Fibroblast of skin of abdomen (primary cell): ENCODE measurements at regions not wholly inside any gene's neighbourhood (a gene's known extent, or its start where the extent isn't known, plus 50 kb on each side); places are given as distances from the start of the nearest gene placed in this dataset.

ENCODE experiments used
- DNase-seq: peaks from one replicate; pipeline ENCODE4 v3.0.0-alpha.2; 2013

- DNase-seq: peak; percentile 59
Measured at GRCh38 chr3:187975561-187976364, 178.2 kb upstream of the LPP start.

- DNase-seq: no peak
Measured at GRCh38 chr3:187976365-187976900, 177.5 kb upstream of the LPP start.

GRCh38 chr3:187977659-187978058 is 176.3 kb upstream of the LPP start:
- DNase-seq: no peak

GRCh38 chr3:187978433-187979011 is 175.4 kb upstream of the LPP start:
- DNase-seq: no peak

- no peak for DNase-seq
Measured at GRCh38 chr3:187979564-187979963, 174.4 kb upstream of the LPP start.

GRCh38 chr3:187980861-187981260 is 173.1 kb upstream of the LPP start:
- DNase-seq: no peak

GRCh38 chr3:187982142-187982541 is 171.8 kb upstream of the LPP start:
- DNase-seq: no peak

- DNase-seq: no peak
Measured at GRCh38 chr3:187983484-187984124, 170.4 kb upstream of the LPP start.

- peak; percentile 52 for DNase-seq
Measured at GRCh38 chr3:187985647-187986046, 168.3 kb upstream of the LPP start.

- peak; percentile 95 for DNase-seq
Measured at GRCh38 chr3:187986514-187986934, 167.4 kb upstream of the LPP start.

- no peak for DNase-seq
Measured at GRCh38 chr3:187987187-187987586, 166.8 kb upstream of the LPP start.

GRCh38 chr3:187987924-187988323 is 166.0 kb upstream of the LPP start:
- no peak for DNase-seq

- DNase-seq: peak; percentile 27
Measured at GRCh38 chr3:187989575-187990153, 164.3 kb upstream of the LPP start.

GRCh38 chr3:187992609-187993008 is 161.3 kb upstream of the LPP start:
- DNase-seq: peak; percentile 37

- DNase-seq: peak; percentile 94
Measured at GRCh38 chr3:187994221-187995042, 159.5 kb upstream of the LPP start.

- DNase-seq: no peak
Measured at GRCh38 chr3:187995043-187995400, 158.9 kb upstream of the LPP start.

GRCh38 chr3:187995667-187996066 is 158.3 kb upstream of the LPP start:
- DNase-seq: peak; percentile 21

- DNase-seq: no peak
Measured at GRCh38 chr3:187996609-187997008, 157.3 kb upstream of the LPP start.

- peak; percentile 65 for DNase-seq
Measured at GRCh38 chr3:187997490-187997889, 156.5 kb upstream of the LPP start.

GRCh38 chr3:187997946-187998561 is 155.9 kb upstream of the LPP start:
- DNase-seq: no peak

GRCh38 chr3:187998611-187999010 is 155.3 kb upstream of the LPP start:
- no peak for DNase-seq

GRCh38 chr3:187999821-188000220 is 154.1 kb upstream of the LPP start:
- no peak for DNase-seq
